ENCODE measurements at regions not wholly inside any gene's neighbourhood (a gene's known extent, or its start where the extent isn't known, plus 50 kb on each side); places are given as distances from the start of the nearest gene placed in this dataset.

- no peak for FAIRE-seq
- TF ChIP-seq POLR2A (IDR thresholded peaks at IDR 0.05; ENCODE audit: low read depth, low read length), result no peak
- no peak for DNase-seq (ENCODE audit: insufficient read length, low spot score)
These were observed 72.6 kb upstream of the DHX15 start for GRCh38 chr4:24656906-24657305.

- no peak for TF ChIP-seq POLR2A (IDR thresholded peaks at IDR 0.05; ENCODE audit: low read depth, low read length)
- FAIRE-seq, result peak; percentile 60
- DNase-seq (ENCODE audit: insufficient read length, low spot score), result peak; percentile 38
These were observed 73.6 kb upstream of the DHX15 start for GRCh38 chr4:24657768-24658617.

- TF ChIP-seq POLR2A (IDR thresholded peaks at IDR 0.05; ENCODE audit: low read depth, low read length), result no peak
- FAIRE-seq (no peak), DNase-seq (ENCODE audit: insufficient read length, low spot score) (no peak)
These were observed 75.0 kb upstream of the DHX15 start for GRCh38 chr4:24659241-24659961.

- TF ChIP-seq POLR2A (IDR thresholded peaks at IDR 0.05; ENCODE audit: low read depth, low read length), result no peak
- DNase-seq (ENCODE audit: insufficient read length, low spot score), result no peak
- FAIRE-seq, result no peak
These were observed 77.7 kb upstream of the DHX15 start for GRCh38 chr4:24662056-24662455.

GRCh38 chr4:24662542-24662941 lies 78.2 kb upstream of the DHX15 start:
- FAIRE-seq (no peak), DNase-seq (ENCODE audit: insufficient read length, low spot score) (no peak)
- TF ChIP-seq POLR2A (IDR thresholded peaks at IDR 0.05; ENCODE audit: low read depth, low read length), result no peak

- DNase-seq (ENCODE audit: insufficient read length, low spot score) (no peak), FAIRE-seq (no peak)
- TF ChIP-seq POLR2A (IDR thresholded peaks at IDR 0.05; ENCODE audit: low read depth, low read length), result no peak
These were observed 80.6 kb upstream of the DHX15 start for GRCh38 chr4:24664956-24665355.

GRCh38 chr4:24666316-24666715 lies 82.0 kb upstream of the DHX15 start:
- DNase-seq (ENCODE audit: insufficient read length, low spot score), result no peak
- FAIRE-seq, result no peak

GRCh38 chr4:24666816-24667477 lies 82.6 kb upstream of the DHX15 start:
- DNase-seq (ENCODE audit: insufficient read length, low spot score), result no peak
- no peak for FAIRE-seq
- no peak for TF ChIP-seq POLR2A (IDR thresholded peaks at IDR 0.05; ENCODE audit: low read depth, low read length)

More at GRCh38 chr4:24666316-24666715, 82.0 kb upstream of the DHX15 start:
- no peak for TF ChIP-seq POLR2A (IDR thresholded peaks at IDR 0.05; ENCODE audit: low read depth, low read length)

GRCh38 chr4:24668956-24669355 lies 84.6 kb upstream of the DHX15 start:
- FAIRE-seq (no peak), DNase-seq (ENCODE audit: insufficient read length, low spot score) (no peak)

GRCh38 chr4:24669751-24670150 lies 85.4 kb upstream of the DHX15 start:
- no peak for DNase-seq (ENCODE audit: insufficient read length, low spot score)
- TF ChIP-seq POLR2A (IDR thresholded peaks at IDR 0.05; ENCODE audit: low read depth, low read length), result no peak
- no peak for FAIRE-seq

More at GRCh38 chr4:24668956-24669355, 84.6 kb upstream of the DHX15 start:
- TF ChIP-seq POLR2A (IDR thresholded peaks at IDR 0.05; ENCODE audit: low read depth, low read length), result no peak

GRCh38 chr4:24671849-24672248 lies 87.5 kb upstream of the DHX15 start:
- DNase-seq (ENCODE audit: insufficient read length, low spot score), result no peak

GRCh38 chr4:24672880-24673279 lies 88.5 kb upstream of the DHX15 start:
- DNase-seq (ENCODE audit: insufficient read length, low spot score) (no peak), FAIRE-seq (no peak)
- TF ChIP-seq POLR2A (IDR thresholded peaks at IDR 0.05; ENCODE audit: low read depth, low read length), result no peak

More at GRCh38 chr4:24671849-24672248, 87.5 kb upstream of the DHX15 start:
- TF ChIP-seq POLR2A (IDR thresholded peaks at IDR 0.05; ENCODE audit: low read depth, low read length), result no peak
- no peak for FAIRE-seq

GRCh38 chr4:24674279-24674678 lies 89.9 kb upstream of the DHX15 start:
- FAIRE-seq, result no peak
- TF ChIP-seq POLR2A (IDR thresholded peaks at IDR 0.05; ENCODE audit: low read depth, low read length), result no peak
- DNase-seq (ENCODE audit: insufficient read length, low spot score), result no peak

GRCh38 chr4:24675721-24676389 lies 91.5 kb upstream of the DHX15 start:
- no peak for TF ChIP-seq POLR2A (IDR thresholded peaks at IDR 0.05; ENCODE audit: low read depth, low read length)

More at GRCh38 chr4:24675721-24676389, 91.5 kb upstream of the DHX15 start:
- FAIRE-seq, result no peak
- DNase-seq (ENCODE audit: insufficient read length, low spot score), result no peak
